MM.1S (cell line): ENCODE measurements at regions not wholly inside any gene's neighbourhood (a gene's known extent, or its start where the extent isn't known, plus 50 kb on each side); places are given as distances from the start of the nearest gene placed in this dataset.

ENCODE experiments used
- DNase-seq: peaks from one replicate; pipeline ENCODE4 v3.0.0-alpha.2; 2015
- H2AFZ ChIP-seq: fragments of 300-600 bp; sonication (generic); 2 replicates; pipeline ENCODE4 v1.6.0; 2016; ENCODE audit warnings: antibody characterized with exemption, low read length
- H3F3A ChIP-seq: fragments of 300-600 bp; sonication (generic); 2 replicates; pipeline ENCODE4 v1.6.1; 2016; ENCODE audit warnings: mild to moderate bottlenecking, antibody characterized with exemption, low read length, moderate library complexity, mixed read lengths; ENCODE audit not compliant: insufficient read depth
- H3K27ac ChIP-seq: fragments of 300-600 bp; sonication (generic); 2 replicates; pipeline ENCODE4 v1.5.1; 2016; ENCODE audit warnings: mild to moderate bottlenecking, low read length
- H3K27me3 ChIP-seq: fragments of 300-600 bp; sonication (generic); replicated peaks from 2 replicates; pipeline ENCODE4 v1.6.0; 2016; ENCODE audit warnings: low read length; ENCODE audit not compliant: insufficient read depth
- H3K36me3 ChIP-seq: fragments of 300-600 bp; sonication (generic); replicated peaks from 2 replicates; pipeline ENCODE4 v1.6.1; 2016; ENCODE audit warnings: mild to moderate bottlenecking, low read length, mixed read lengths; ENCODE audit not compliant: insufficient read depth
- H3K4me1 ChIP-seq: fragments of 300-600 bp; sonication (generic); 2 replicates; pipeline ENCODE4 v1.6.1; 2016; ENCODE audit warnings: low read length, mixed read lengths
- H3K4me2 ChIP-seq: fragments of 300-600 bp; sonication (generic); 2 replicates; pipeline ENCODE4 v1.6.0; 2016; ENCODE audit warnings: low read depth, low read length
- H3K4me3 ChIP-seq: fragments of 300-600 bp; sonication (generic); 2 replicates; pipeline ENCODE4 v1.5.1; 2016; ENCODE audit warnings: low read length, mixed read lengths
- H3K79me2 ChIP-seq: fragments of 300-600 bp; sonication (generic); 2 replicates; pipeline ENCODE4 v1.6.1; 2016; ENCODE audit warnings: mixed run types, low read length, mixed read lengths
- H3K9ac ChIP-seq: fragments of 300-600 bp; sonication (generic); 2 replicates; pipeline ENCODE4 v1.6.1; 2016; ENCODE audit warnings: low read length, mixed read lengths
- H3K9me2 ChIP-seq: fragments of 300-600 bp; sonication (generic); replicated peaks from 2 replicates; pipeline ENCODE4 v1.6.1; 2016; ENCODE audit warnings: mild to moderate bottlenecking, low read length, mixed read lengths; ENCODE audit not compliant: insufficient read depth
- H3K9me3 ChIP-seq: fragments of 300-600 bp; sonication (generic); replicated peaks from 2 replicates; pipeline ENCODE4 v1.6.1; 2016; ENCODE audit warnings: mild to moderate bottlenecking, low read length, mixed read lengths; ENCODE audit not compliant: insufficient read depth
- H4K20me1 ChIP-seq: fragments of 300-600 bp; sonication (generic); 2 replicates; pipeline ENCODE4 v1.6.1; 2016; ENCODE audit warnings: mild to moderate bottlenecking, low read length, moderate library complexity, mixed read lengths; ENCODE audit not compliant: insufficient read depth
- EZH2 ChIP-seq: fragments of 300-600 bp; sonication (generic); optimal IDR thresholded peaks from 2 replicates; pipeline ENCODE3; 2017; ENCODE audit warnings: low read depth, mild to moderate bottlenecking, antibody characterized with exemption, low read length, mixed read lengths
- EZH2phosphoT487 ChIP-seq: fragments of 300-600 bp; sonication (generic); IDR thresholded peaks from 2 replicates; pipeline ENCODE4 v1.6.1; 2018; ENCODE audit warnings: antibody characterized with exemption, low read length
- TF ChIP-seq, protein P1 (sequence below): fragments of 300-600 bp; sonication (generic); IDR thresholded peaks from 2 replicates; pipeline ENCODE4 v1.5.1; 2016; ENCODE audit warnings: antibody characterized with exemption, low read length, mixed read lengths

DNA sequence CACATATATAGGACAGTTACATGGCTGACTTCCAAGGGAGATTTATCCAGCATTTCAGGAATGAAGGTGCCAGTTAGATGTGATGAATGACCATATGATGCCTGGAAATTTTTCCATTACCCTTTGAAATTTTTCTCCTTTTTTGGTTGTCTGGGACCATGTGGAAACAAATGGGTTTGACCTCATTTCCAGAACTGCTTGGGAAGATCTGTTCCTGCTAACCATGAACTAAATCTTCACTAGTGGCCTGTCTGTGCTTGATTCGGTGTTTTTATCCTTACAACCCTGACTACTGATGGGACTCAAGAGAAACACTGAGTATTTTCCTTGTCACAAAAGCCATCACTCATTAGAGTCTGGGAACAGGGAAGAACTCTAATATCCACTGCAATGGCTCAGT is 409.4 kb downstream of the PDCD6IP start:
- no peaks in the 10 kb centered on the region for H3K9me2 ChIP-seq
- no peaks in the 10 kb centered on the region for H3K27me3 ChIP-seq
- TF ChIP-seq EZH2: no peak
- H3K4me1 ChIP-seq: no peaks in the 10 kb centered on the region
- no peak overlapping the region for H3K27ac ChIP-seq
- H2AFZ ChIP-seq: no peak overlapping the region
- no peaks in the 10 kb centered on the region for H3K79me2 ChIP-seq
- no peaks in the 10 kb centered on the region for H4K20me1 ChIP-seq
- no peaks in the 10 kb centered on the region for H3K36me3 ChIP-seq
- H3K9ac ChIP-seq: no peak overlapping the region
- no peaks in the 10 kb centered on the region for H3F3A ChIP-seq
- DNase-seq: no peak
- no peaks in the 10 kb centered on the region for H3K9me3 ChIP-seq
- no peak overlapping the region for H3K4me3 ChIP-seq
- no peak overlapping the region for H3K4me2 ChIP-seq

DNA sequence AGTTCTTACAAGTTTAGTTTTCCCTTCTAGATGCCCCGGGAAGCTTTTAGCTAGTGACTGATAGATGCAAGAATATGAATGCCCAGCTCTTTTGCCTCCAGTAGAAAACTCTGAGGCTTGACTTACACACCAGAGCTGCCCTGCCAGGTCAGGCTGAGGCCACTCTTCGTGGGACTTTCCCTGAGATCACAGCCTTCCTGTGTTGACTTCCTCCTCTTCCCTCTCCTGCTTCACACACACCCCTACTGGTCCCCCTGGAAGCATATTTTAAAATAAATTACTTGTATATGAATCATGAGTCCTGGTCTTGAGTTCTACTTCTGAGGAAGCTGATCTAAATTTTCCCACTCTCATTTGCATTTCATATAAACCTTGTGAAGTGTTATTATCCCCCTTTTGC is 413.7 kb downstream of the PDCD6IP start:
- Histone ChIP-seq H3K4me2 (no peak overlapping the region), H3F3A (no peaks in the 10 kb centered on the region), H3K27ac (no peak overlapping the region), H3K36me3 (no peaks in the 10 kb centered on the region), H3K9me2 (no peaks in the 10 kb centered on the region), H3K79me2 (no peaks in the 10 kb centered on the region), H2AFZ (no peak overlapping the region), H3K27me3 (no peaks in the 10 kb centered on the region), H3K4me3 (no peak overlapping the region), H4K20me1 (no peaks in the 10 kb centered on the region), H3K9me3 (no peaks in the 10 kb centered on the region), H3K4me1 (no peaks in the 10 kb centered on the region), H3K9ac (no peak overlapping the region)
- TF ChIP-seq EZH2phosphoT487: no peak
- TF ChIP-seq, protein P1, sequence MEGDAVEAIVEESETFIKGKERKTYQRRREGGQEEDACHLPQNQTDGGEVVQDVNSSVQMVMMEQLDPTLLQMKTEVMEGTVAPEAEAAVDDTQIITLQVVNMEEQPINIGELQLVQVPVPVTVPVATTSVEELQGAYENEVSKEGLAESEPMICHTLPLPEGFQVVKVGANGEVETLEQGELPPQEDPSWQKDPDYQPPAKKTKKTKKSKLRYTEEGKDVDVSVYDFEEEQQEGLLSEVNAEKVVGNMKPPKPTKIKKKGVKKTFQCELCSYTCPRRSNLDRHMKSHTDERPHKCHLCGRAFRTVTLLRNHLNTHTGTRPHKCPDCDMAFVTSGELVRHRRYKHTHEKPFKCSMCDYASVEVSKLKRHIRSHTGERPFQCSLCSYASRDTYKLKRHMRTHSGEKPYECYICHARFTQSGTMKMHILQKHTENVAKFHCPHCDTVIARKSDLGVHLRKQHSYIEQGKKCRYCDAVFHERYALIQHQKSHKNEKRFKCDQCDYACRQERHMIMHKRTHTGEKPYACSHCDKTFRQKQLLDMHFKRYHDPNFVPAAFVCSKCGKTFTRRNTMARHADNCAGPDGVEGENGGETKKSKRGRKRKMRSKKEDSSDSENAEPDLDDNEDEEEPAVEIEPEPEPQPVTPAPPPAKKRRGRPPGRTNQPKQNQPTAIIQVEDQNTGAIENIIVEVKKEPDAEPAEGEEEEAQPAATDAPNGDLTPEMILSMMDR: no peak
- TF ChIP-seq EZH2: no peak
- no peak for DNase-seq

DNA sequence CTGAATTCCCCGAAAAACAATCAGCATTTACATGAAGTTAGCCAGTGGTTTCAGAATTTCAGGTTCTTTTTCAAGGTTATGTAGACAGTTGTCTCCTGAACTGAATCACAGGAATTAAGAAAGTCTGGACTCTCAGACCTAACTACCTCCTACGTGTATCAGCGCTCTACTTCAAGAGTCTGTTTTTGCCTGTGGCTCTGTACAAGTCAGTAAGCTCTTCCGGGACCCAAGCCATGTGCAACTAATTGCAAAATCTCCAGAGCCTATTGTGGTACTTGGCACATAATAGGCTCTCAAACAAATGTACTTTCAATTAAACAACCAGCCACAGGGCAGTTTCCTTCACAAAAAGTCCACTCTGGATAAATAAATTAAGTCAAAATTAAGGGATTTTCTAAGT is 414.2 kb downstream of the PDCD6IP start:
- H3K9ac ChIP-seq: no peak overlapping the region
- H3K79me2 ChIP-seq: no peaks in the 10 kb centered on the region
- H3K27ac ChIP-seq: no peak overlapping the region
- no peak for DNase-seq
- no peak overlapping the region for H2AFZ ChIP-seq
- no peak for TF ChIP-seq EZH2
- TF ChIP-seq EZH2phosphoT487: no peak
- TF ChIP-seq, protein P1: no peak
- no peaks in the 10 kb centered on the region for H4K20me1 ChIP-seq
- no peaks in the 10 kb centered on the region for H3F3A ChIP-seq
- H3K9me3 ChIP-seq: no peaks in the 10 kb centered on the region
- no peaks in the 10 kb centered on the region for H3K36me3 ChIP-seq
- no peaks in the 10 kb centered on the region for H3K9me2 ChIP-seq
- H3K4me2 ChIP-seq: no peak overlapping the region
- no peaks in the 10 kb centered on the region for H3K27me3 ChIP-seq
- no peaks in the 10 kb centered on the region for H3K4me1 ChIP-seq
- H3K4me3 ChIP-seq: no peak overlapping the region

DNA sequence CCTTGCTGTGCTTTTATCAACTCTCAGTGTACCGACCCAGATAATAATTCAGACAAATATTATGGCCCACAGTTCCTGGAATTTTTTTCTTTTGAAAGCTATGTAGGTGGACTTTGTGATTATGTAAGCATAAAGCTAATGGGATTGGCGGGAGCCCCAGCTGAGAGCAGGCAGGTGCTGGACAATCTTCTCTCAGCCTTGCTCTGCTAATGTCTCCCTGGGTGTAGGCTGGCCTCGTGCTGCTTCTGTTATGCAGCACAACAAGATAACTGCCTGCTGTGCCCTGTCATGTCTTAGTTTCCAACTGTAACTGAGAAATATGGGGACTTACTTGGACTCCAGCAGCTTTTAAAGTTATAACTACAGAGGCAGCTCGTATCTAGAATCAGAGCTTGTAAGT is 415.0 kb downstream of the PDCD6IP start:
- no peaks in the 10 kb centered on the region for H3K9me3 ChIP-seq
- H3K9me2 ChIP-seq: no peaks in the 10 kb centered on the region
- H3K4me2 ChIP-seq: no peak overlapping the region
- H3K4me3 ChIP-seq: no peak overlapping the region
- DNase-seq: no peak
- no peaks in the 10 kb centered on the region for H3K79me2 ChIP-seq
- TF ChIP-seq EZH2: no peak
- no peaks in the 10 kb centered on the region for H4K20me1 ChIP-seq
- no peaks in the 10 kb centered on the region for H3K36me3 ChIP-seq
- H3K27ac ChIP-seq: no peak overlapping the region
- no peak overlapping the region for H2AFZ ChIP-seq
- no peaks in the 10 kb centered on the region for H3K27me3 ChIP-seq
- H3K4me1 ChIP-seq: no peaks in the 10 kb centered on the region
- no peaks in the 10 kb centered on the region for H3F3A ChIP-seq
- H3K9ac ChIP-seq: no peak overlapping the region
